ENCODE measurements at regions not wholly inside any gene's neighbourhood (a gene's known extent, or its start where the extent isn't known, plus 50 kb on each side); places are given as distances from the start of the nearest gene placed in this dataset.

GRCh38 chr12:107631715-107632114 lies 53.9 kb upstream of the PWP1 start:
- DNase-seq (ENCODE audit: low read depth), result no peak
- in situ Hi-C loops (cut with HindIII; ENCODE audit: low pct_unique_long_range_greater_than_20kb, low sequenced_read_pairs), result no loop called here

- no peak for DNase-seq (ENCODE audit: low read depth)
- in situ Hi-C loops (cut with HindIII; ENCODE audit: low pct_unique_long_range_greater_than_20kb, low sequenced_read_pairs), result no loop called here
These were observed 53.4 kb upstream of the PWP1 start for GRCh38 chr12:107632246-107632645.

GRCh38 chr12:107634530-107634929 lies 51.1 kb upstream of the PWP1 start:
- no peak for DNase-seq (ENCODE audit: low read depth)
- in situ Hi-C loops (cut with HindIII; ENCODE audit: low pct_unique_long_range_greater_than_20kb, low sequenced_read_pairs), result no loop called here

- DNase-seq (ENCODE audit: low read depth), result no peak
- in situ Hi-C loops (cut with HindIII; ENCODE audit: low pct_unique_long_range_greater_than_20kb, low sequenced_read_pairs), result no loop called here
These were observed 50.5 kb upstream of the PWP1 start for GRCh38 chr12:107635139-107635538.
